GM21390 (cell line): ENCODE measurements at regions not wholly inside any gene's neighbourhood (a gene's known extent, or its start where the extent isn't known, plus 50 kb on each side); places are given as distances from the start of the nearest gene placed in this dataset.

ENCODE experiments used
- ATAC-seq: cut with Tn5 transposase; IDR thresholded peaks from one replicate; pipeline ENCODE4 v1.9.1; 2021; ENCODE audit not compliant: unreplicated experiment

DNA sequence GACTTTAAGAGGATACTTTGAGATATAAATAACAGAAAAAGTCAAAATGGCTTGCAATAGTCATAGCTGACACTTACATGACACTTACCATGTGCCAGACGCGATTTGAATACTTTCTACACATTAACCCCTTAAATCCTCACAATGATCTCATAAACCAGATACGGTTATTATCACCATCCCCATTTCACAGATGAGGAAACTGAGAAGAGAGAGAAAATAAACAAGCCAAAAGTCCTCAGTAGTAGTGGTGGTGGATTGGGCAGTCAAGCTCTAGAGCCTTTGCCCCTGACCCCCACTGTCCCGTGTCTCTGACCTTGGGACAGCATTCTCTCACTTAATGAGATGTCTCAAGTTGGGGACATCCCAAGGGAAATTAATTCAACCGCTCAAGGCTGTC, 105.2 kb upstream of the TAF1B start:
- ATAC-seq, result no peak

DNA sequence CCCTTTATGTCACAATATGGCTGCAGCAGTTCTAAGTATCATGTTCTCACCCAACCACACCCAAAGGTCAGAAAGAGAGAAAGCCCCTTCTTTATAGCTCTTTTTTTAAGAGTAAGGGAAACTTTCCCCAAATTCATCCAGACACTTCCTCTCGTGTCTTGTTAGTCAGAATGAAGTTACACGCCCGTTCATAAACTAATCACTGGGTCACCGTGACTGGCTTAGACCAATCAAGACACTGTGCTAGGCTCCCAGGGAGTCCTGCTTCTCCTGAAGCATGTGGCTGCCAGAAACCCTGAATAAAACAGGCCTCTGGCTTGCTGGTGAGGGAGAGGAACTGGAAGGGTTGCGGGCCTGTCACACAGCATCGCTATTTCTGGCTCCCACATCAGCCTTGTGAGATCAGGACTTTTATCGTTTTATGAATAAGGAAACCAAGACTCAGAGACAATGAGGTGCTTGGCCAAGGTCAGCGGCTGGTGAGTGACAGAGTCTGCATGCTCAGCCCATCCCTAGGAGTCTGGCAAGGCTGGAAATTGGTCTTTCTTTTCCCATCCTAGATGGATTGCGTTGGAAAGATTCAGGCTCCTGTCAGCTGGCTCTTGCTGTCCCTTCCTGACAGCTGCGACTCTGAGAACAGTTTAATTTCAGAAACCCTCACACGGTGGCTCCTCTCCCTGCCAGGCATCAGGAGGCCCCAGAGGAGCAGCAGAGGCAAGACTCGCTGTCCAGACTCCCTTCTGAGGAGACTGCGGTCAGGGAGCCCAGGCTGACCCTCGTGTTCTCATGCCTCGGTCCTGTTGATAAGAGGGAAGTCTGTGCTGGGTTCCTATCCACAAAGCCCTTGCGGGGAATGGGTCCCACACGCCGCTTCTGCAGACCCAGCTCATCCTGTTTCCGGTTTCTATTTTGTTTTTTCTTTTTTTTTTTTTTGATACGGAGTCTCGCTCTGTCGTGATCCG, 104.5 kb upstream of the TAF1B start:
- ATAC-seq, result no peak

DNA sequence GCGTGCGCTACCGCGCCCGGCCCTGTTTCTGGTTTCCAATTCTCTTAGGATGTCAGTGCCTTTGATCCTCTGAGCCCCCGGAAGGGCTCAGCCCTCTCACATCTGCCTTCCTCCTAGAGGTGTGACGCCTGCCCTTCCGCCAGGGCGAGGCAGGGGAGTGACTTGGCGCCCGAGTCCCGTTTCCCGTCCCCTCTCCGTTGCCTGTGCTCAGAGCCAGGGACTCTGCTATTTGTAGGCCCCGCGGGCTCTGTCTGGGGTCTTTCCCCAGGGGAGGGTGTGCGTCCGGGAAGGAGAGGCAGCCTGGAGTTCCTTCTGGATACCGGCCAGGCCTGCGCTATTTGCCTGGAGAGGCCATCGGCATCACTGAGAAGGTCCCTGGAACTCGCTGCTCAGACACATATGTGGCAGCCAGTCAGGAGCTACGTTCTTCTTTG, 103.7 kb upstream of the TAF1B start:
- no peak for ATAC-seq

DNA sequence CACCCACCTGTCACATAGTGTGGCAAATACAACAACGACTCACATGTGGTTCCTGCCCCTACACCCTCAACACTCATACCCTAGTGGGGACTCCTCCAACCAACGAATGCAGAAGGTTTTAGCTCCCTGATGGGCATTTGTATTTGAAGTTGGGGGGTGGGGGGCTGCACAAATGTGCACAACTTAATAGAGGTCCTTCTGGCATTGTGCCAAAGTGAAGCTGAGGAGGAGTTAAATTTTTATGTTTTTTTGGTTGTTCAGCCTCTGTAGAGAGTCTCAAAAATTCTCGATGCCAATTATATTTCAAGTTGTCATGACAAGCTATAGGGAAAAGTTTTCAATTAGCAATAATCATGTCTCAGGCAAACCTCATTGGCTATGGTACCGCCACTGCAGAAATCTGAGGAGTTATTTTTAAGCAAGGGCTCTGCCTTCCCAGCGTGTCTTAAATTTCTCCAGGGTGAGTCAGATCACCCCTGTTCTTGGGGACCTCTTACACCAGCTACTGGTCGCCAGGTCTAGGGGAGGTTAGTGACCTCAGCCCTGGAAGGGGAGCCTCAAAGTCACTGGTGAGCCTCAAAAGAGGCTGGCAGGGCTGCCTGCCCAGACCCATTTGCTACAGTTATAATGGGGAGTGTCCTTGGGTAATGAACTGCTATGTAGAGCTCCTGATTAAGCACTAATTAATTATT, 102.7 kb upstream of the TAF1B start:
- ATAC-seq, result no peak

DNA sequence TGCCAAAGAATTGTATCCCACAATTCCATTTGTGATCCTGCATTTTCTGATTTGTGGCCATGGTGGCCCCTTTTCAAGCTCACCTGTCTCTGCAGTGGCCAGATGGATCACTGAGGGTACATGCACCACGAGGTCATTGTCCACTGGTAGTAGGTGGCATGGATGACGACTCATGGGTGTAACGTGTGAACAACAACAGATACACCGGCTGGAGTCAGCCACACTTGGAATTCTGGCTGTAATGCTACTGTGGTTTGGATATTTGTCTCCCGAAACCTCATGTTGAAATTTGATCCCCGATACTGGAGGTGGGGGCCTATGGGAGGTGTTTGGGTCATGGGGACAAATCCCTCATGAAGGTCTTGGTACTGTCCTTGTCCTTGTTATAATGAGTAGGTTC, 102.2 kb upstream of the TAF1B start:
- ATAC-seq, result no peak

DNA sequence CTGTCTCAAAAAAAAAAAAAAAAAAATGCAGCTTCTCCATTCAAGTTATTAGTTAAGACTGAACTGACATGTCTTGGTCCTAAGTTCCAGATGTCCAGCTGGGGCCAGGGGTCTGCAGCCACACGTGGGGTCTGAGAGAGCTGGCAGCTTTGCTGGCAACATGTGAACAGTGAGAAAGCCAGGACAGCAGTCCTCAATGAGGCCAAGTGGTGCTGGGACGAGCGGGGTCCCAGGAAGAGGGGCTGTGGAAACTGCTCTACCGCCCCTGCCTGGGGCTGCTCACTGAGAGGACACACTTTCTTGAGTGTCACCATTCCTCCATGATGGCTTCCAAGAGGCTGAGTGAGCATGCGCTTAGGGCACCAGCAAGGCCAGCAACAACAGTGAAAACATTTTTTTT, 100.7 kb upstream of the TAF1B start:
- no peak for ATAC-seq

DNA sequence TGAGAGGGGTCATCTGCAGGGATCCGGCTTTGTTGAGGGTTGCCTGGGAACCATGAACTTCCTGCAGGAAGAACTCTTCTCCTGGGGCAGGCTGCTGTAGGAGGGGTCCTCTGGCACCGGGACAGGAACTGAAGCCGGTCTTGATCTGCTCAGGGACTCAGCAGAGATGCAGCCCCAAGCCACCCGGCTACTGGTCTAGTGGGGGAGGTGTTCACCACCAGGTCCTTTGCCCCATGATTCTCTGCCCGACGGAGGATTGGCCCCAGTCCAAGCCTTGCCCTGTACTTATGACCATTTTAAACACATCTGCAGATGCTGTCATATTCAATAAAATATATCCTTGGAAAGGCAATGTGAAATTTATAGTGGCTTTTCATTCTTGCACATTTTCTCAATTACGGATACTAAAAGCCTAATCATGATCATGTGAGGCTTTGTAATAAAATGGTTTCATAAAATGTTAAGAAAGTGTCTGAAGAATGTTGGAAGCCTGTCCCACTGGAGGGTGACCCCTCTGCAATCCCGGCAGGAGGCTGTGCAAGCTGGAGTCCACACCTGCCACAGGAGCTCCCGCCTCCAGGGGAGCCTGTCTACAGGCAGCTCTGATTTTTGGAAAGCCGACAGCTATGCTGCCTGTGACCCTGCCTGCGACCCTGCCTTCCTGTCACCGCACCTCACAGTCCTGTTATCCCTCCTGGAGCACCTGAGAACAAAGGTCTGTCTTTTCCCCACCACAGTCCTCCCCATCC, 98.8 kb upstream of the TAF1B start:
- ATAC-seq, result no peak

DNA sequence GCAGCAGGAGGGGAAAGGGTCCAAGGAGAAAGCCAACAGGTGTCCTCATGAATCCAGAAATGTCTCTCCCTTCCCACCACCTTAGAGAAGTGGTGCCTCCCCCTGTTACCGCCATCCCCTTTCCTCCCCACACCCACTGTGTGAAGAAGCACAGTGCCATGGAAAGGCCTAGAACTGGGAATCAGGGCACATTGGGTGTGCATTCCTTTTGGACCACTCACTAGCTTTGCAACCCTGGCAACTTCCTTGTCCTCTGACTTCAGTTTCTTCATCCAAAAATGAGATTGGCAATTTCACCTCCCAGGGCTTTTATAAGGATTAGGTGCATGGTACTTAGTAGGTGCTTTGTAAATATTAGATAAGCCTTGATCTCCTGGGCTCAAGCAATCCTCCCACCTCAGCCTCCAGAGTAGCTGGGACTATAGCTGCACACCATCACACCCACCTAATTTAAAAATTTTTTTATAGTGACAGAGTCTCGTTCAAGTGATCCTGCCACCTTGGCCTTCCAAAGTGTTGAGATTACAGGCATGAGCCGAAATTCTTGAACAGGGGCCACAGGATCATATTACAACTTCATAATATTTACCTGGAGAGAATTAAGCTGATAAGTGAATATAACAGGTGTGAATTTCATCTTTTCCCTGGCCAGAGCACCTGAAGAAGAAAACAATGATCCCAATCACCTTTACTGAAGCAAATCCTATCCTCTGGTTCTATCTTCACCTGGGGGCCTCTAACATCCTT, 97.9 kb upstream of the TAF1B start:
- no peak for ATAC-seq

DNA sequence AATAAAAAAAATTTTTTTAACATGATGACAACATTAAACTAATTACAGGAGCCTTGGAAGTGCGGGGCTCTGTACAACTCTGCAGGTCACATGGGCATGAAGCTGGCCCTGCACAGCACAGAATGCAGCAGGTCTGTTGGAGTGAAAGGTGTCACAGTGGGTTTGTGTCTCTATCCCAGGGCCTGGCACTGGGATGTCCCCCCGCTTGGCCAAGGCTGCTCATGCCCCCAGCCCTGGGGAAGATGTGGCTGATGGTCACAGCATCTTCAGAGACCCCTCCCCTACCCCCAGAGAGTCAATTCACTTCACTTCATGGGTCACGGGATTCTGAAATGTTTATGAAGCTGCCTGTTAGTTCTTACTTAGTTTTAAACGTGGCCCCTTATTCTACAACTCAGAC, 95.9 kb upstream of the TAF1B start:
- no peak for ATAC-seq

DNA sequence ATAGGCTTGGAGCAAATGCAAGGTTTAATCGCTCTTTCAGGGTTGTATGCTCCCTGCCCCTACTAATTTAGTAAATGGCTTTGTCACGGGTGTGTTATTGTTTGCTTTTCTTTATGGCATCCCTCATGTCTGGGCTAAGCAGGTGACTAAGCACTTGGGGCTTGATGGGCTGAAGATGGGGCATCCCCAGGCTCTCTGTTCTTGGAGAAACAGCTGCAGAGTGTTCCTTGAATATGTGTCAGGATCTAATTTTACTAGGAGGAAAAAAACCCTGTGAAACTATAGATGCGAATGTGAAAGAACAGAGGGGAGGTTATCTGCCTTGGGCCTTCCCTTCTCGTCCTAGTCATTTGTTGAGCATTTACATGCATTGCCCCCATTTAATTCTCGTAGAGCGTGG, 94.7 kb upstream of the TAF1B start:
- ATAC-seq, result no peak

DNA sequence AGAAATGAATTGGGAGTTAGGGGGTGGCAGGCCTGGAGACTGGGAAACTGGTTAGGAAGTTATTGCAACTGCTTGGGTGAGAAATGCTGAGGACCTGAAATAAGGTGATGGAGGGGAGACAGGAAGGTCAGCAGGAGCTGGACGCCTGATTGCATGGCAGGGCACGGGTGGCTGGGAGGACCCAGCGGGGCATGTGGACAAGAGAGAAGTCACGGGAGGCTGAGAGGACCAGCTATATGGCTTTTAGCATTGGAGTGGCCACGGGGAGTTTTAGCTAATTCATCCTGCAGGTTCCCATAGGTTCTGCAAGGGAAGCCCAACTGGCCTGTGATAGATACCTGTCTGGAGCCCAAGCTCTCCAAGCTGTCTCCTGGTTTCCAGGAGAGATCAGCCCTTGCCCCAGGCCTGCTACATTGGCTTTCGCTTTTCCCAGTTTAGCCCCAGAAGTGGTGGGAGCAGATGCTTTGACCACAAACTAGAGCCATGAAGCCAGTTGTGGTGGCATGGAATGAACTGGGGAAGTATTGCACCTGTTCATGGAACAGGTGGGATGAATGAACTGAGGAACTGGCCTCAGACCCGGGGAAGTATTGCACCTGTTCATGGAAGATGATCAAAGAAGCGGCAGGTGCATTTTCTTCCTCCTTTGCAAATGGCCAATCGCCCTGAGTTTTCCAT, 93.6 kb upstream of the TAF1B start:
- ATAC-seq, result no peak

DNA sequence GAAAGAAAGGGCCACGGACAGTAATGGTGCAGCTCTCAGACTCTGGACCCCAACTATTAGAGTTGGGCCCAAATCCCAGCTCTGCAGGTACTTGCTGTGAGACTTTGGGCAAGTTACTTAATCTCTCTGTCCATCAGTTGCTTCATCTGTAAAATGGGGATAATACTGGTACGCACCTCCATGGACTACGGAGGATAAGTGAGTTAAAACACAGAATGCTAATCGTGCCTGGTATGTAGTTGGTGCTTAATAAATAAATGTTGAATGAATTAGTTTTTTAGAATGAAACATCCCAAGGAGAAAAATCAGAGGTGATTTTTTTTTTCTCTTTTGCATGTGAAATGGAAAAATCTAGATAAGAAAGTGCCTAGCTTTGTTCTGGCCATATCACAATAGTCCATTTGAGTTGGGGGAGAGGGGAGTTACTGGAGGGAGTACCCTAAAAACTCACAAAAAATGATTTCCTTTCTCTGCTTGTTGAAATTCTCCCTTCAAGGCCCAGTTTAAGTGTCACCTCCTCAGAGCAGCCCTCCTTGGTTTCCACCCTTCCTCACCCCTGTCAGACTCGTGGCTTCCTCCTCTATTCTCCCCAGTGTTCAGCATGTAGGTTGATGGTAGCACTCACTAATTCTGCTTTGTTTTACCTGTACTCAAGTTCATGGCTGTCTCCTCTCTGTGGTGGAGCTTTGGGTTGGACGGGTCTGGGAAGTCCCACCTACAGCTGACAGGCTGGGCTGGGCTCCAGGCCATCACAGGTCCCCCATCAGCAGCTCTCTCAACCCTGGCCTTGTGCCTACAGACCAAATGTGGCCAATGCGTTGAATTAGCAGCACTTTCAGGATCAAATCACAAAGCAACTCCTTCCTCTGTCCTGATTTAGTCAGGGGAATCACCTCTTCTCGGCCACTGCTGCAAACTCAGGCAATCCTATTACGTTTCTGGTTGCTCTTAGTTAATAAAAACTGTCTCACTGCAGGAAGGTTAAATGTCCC, 92.8 kb upstream of the TAF1B start:
- no peak for ATAC-seq

DNA sequence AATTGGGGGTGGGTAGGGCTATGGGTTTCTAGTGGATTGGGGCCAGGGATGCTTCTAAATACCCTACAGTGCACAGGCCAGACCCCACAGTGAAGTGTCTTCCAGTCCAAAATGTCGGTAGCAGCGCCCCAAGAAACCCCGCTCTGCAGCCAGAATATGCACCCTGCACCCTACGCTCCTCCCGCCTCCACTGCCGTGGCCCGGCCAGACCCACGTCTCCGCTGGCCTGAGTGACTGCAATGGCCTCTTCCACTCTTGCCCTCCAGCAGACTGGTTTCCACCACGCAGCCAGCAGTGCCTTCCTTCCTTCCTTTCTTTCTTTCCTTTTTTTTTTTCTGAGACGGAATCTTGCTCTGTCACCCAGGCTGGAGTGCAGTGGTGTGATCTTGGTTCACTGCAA, 91.4 kb upstream of the TAF1B start:
- no peak for ATAC-seq

DNA sequence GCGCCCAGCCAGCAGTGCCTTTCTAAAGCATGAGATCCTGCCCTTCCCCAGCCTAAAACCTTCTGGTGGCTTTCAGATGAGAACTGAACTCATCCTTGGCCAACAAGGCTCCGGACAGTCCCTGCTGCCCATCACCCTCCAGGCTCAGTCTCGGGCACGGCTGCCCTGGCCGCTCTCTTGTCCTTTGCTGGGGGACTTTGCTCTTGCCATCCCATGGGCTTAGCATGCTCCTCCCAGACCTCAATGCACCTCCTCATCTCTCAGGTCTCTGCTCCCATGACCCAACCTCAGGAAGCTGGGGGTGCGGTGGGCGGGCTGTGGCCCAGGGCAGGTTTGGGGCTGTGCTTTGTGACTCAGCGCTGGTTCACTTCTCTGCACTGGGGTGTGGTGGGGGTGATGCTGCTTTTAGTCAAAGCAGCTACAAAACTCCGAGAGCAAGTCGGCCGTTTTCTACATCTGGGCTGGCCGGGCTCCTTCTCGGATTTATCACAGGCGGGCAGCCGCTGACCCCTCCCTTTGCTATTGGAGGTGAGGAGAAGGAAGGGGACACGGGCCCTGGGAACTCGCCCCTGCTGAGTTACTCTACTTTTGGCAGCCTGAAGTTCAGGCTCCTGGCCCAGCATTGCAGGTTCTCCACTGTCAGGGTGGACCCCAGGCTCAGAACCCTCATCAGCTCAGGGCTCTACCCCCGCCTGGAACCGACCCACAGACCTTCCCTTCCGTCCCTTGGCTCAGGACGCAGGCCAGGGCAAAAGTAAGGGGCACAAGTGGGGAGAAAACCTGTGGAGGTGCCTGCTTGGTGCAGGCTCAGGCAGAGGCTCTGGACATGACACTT, 90.6 kb upstream of the TAF1B start:
- peak; percentile 35 for ATAC-seq

DNA sequence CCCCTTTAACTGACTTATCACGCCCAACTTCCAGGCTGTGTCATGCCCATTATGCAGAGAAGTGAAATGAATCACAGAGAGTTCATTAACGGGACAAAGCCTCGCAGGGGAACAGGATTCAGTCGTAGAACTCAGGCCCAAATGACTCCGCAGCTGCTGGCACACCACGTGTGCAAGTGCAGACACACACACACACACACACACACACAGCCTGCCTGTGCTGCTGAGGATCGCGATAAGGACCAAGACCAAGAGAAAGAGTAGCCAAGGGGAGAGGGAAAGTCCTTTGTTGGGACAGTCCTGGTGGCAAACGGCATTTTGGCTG, 90.0 kb upstream of the TAF1B start:
- peak; percentile 72 for ATAC-seq

DNA sequence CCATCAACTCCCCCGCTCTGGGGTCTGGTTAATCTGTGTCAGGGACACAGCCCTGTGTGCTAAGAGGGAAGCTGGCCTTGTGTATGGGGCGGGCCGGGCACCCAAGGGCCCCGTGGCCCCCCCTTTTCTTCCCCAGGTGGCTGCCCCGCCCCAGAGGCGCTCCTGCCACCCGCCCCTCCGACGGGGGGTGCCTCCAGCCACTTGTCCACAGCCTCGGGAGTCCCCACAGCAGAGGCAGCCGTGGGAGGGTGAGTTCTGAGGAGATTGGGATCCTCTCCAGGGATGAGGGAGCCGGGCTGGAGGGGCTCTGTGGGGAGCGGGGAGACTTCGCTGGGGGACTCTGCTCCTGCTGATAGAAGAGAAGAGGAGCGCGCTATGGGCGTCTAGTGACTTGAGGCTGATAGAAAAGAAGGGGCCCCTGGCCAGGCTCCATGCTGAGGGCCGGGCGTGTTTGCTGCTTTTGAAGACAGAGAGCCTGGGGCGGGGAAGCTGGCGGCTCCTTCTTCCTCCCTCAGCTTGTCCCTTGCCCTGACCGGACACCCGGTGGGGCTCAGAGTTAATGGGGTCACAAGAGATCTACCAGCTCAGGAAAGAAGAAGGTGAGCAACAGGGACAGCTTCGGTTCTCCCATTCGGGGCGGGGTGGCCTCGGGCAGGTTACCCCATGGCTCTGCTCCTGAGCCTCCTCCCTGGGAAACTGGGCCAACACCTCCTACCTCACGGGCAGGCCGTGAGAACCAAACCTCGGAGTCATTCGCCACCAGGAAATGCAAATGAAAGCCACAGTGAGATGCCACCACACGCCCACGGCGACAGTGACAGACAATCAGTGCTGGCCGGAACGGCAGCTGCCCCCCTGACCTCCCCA, 89.4 kb upstream of the TAF1B start:
- no peak for ATAC-seq

DNA sequence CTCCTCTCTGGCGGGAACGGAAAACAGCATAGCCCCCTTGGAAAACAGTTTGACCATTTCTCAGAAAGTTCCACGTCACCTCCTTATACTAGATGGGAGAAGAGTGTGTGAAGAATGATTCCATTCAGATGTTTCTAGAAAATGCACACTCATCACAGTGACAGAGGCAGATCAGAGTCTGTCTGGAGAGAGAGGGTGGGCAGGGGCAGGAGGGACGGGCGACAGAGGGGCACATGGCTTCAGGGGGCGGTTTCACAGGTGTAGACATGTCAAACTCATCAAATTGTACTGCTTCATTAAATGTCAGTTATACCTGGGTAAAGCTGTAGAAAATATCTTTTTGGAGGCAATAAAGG, 88.8 kb upstream of the TAF1B start:
- no peak for ATAC-seq

DNA sequence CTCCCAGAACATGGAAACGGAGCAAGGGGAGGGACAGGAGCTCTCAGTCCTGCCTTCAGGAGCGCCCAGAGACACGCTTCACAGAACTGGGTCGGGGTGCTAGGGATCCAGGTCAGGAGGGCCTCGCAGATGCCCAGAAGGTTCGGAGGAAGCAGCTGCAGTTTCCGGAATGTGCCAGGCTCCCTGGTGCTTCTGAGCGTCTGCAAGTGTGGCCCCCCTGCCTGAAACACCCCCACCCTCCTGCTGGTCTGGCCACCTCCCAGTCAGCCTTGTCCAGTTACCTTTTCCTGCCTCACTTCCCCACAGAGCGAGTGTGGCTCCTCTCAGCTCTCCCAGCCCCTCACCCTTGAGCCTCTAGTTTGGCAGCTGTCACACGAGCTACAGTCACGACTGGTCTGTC, 88.3 kb upstream of the TAF1B start:
- no peak for ATAC-seq
